Non-pigmented ciliary epithelial cell (primary cell): ENCODE measurements at regions not wholly inside any gene's neighbourhood (a gene's known extent, or its start where the extent isn't known, plus 50 kb on each side); places are given as distances from the start of the nearest gene placed in this dataset.

Experiments
- DNase-seq: peaks from one replicate; pipeline ENCODE4 v3.0.0-alpha.2; 2010; ENCODE audit warnings: low read depth

DNA sequence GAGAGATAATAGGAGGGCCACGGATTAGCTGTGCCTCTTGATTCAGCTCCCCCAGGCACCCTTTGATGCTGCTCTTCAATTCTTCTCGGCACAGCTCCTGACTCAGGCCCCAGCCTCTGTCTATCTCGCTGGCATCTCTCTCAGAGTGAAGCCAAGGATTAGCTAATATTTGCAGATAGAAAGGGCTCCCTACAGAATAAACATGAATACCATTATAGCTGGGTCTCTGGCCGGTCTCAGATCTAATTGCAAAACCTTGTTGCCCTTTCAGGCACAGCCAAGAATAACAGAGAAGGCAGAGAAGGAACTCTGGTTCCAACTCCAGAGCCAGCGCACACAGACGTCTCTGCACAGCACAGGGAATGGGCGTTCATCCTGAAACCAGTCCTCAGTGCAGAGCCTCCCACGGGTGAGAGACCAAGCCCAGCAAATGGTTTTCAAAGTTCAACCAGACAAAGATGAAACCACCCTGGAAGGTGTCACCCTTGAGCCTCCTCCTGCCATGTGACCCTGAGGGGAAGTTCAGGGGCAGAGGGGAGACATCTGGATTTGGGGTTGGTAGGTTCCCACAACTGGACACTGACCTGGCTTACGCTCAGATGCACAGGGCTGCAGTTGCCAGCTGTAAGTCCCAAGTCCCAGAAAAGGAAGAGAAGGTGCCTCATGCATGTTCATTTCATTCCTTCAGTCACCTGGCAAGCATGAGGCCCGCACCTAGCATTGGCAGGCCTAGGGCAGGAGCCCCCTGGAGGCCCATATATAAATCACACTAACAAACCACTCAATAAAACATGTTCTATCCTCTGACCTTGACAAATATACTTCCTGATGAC is 394.0 kb downstream of the NPHP4 start:
- no peak for DNase-seq

DNA sequence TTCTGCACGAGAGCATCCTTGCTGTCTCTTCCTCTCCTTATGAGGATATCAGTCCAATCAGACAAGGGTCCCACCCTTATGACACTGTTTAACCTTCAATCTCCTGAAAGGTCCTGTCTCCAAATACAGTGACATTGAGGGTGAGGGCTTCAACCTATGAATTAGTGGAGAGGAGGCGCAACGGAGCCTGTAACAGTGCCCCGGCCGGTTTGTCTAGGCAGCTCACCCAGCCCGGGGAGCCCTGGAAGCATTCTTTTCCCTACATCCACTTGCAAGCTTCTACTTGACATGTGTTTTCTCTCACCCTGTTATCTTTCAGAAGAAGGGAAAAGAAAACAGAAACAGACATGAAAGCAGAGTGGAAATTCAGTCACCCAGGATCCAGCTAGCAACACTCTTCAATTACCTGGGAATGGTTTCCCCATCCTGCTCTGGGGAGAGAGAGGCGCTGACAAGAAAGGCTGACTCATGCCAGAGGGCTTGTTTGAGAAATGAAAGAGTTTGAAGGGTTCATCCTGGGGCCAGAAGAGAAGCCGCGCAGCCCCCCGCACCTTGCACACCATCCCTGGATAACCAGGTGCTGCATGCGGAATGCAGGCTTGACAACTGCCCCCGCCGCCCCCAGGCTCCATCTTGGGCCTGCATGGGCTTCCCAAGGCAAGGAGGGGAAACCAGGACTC is 394.9 kb downstream of the NPHP4 start:
- no peak for DNase-seq

DNA sequence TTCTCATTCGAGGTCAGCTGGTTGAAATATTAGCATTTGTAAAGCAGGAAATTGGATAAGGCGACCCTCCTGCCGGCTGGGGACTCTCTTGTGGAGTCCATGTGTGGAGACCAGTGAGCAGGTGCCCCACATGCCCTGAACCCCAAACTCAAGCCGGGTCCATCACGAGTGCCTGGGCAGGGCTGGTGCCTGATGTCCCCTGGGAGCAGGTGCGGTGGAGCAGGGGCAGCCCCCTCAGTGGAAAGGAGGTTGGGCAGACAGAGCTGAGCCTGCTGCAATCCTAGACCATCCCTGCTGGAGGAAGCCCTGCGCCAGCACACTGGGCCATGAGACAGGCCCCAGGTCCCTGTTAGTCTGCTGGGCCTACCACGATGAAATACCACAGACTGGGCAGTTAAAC is 395.6 kb downstream of the NPHP4 start:
- no peak for DNase-seq

DNA sequence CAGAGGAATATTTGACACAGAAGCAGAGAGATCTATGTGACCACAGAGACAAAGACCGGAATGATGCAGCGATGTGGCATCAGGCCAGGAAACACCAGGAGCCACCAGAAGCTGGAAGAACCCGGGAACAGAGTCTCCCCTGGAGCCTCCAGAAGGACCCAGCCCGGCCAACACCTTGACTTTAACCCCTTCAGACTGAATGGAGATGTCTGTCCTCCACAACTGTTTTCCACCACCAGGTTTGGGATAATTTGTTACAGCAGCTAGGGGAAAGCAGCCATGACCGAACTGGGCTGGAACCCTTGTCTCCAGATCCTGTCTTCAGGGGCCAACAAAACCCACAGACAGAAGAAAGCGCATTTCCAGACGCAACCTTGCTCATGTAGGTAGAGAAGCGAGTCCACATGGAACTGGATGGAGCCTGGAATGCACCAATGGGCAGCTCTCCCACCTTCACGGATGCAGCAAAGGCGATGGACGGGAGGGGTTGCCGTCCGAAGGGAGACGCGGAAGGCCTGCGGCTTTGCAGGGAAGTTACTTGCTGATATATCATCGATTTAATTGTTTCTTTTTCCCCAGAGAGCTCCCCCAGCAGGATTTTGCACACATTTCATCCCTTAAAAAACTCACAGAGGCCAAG is 396.6 kb downstream of the NPHP4 start:
- no peak for DNase-seq

DNA sequence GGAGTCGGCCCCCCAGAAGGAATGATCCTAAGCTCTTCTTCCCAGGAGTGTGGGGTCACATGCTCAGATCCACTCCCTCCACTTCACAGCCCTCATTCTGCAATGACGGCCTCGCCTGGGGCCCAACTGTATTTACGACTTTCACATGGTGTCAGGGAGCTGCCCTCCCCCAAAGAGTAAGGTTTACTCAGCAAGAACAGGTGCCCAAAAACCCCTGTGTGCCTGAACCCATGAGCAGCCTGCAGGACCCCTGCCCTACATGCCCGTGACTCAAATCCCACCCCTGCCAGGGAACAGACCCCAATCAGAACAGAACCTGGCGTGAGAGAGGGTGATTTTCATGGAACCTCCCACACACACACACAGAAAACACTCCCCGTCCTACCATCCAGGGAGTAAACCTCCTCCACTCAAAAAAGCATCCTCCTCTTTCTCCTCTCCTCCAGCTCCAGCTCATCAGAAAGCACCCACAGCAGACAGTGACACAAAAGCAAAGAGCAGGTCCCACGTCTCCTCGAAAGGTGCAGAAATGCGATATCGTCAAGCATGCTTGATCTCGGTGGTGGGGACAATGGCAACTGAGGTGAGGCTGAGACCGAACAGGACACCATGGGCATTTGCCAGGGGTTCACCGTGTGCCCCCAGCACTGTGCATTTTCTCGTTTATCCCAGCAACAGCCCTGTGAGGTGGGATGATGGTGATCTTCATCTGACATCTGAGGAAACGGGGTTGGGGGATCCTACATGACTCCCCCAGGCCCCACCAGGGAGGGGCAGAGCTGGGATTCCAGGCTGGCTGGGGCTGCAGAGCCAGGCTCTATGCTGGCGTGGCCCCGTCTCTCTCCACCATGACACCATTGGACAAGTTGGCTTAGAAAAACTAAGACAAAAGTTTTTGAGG is 397.9 kb downstream of the NPHP4 start:
- no peak for DNase-seq

DNA sequence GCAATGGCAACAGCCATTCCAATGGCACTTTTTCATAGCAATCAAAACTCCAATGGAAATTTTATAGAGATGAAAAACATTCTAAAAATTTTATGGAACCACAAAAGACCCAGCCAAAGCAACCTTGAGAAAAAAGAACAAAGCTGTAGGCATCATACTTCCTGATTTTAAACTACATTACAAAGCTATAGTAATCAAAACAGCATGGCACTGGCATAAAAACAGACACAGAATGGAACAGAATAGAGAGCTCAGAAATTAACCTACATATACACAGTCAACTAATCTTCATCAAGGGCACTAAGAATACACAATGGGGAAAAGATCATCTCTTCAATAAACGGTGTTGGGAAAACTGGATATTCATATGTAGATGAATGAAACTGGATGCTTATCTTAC is 401.5 kb downstream of the NPHP4 start:
- DNase-seq, result no peak

DNA sequence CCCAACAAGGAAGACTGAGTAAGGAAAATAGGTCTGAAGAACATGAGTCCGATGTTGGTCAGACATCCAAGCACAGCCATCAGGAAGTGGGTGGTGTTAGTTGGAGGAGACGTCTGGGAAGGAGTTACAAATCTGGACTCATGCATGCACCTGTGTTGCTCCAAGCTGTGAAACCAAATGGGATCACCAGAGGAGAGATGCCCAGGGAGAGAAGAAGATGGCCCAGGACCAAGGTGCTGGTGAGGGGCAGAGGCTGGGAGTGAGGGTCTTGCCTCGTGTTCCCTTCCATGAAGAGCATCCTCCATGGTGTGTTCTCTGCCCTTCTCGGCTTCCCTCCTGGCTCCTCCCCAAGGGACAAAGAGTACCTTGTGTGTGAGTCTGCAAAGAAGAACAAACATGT is 405.6 kb downstream of the NPHP4 start:
- DNase-seq, result no peak

DNA sequence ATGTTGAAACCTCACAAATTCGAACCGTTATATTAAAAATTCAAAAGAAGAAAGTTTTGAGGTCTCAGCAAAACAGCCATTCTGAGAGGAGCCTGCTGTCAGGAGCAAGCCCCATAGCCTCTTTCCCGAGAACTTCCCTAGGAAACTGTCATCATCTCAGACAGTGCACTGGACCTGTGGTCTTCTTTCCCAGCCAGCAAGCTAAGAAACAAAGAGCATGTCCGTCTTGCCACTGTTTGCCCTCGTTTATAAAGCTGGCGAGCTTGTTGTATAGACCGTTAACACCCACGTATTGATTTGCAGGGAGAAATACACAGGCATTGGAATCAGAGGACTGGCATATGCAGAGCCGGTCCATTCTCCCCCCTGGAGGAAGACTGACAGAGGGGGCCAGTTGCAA is 407.0 kb downstream of the NPHP4 start:
- no peak for DNase-seq

DNA sequence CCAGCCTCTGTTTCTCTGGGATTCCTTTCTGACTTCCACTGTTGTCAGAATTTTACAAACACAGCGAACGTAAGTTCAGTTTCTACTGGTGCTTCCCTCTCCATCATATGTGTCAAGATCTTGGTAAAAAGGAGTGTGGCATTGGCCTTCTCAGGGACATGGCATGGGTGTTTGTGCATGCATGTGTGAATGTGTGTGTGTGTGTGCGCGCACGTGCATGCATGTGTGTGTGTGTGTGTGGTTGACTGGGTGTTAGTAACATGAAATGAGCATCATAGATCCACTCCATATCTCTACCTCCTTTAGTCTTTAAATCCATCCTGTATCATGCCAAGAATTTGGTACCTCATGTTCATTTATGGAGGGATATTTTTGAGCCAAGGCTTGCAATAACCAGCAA is 411.3 kb downstream of the NPHP4 start:
- no peak for DNase-seq

DNA sequence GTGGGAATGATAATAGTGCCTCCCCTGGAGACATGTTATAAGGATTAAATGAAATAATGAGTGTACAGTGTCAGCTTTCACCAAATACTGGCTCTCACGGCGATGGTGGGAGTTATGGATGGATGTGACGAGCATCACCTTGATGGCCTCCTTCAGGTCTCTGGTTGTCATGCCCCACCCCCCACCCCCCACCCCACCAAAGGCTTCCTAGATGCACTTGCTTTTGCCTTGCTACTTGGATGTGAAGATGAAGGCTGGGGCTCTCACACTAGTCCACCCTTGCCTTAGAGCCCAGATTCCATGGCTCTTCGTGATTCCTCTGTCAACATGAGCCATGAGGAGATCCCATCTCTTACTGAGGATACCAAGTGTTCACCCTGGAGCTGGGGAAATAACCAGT is 412.3 kb downstream of the NPHP4 start:
- DNase-seq, result no peak

DNA sequence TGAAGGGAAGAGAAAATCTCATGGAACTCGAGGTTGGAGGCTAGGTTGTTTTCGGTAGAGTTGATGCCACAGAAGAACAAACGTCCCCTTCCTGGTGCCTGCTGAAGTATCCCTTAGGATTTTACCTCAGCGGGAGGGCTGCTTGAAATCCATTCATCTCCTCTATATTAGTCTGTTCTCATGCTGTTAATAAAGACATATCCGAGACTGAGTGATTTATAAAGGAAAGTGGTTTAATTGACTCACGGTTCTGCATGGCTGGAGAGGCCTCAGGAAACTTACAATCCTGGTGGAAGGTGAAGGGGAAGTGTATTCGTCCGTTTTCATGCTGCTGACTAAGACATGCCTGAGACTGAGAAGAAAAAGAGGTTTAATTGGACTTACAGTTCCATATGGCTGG is 413.5 kb downstream of the NPHP4 start:
- DNase-seq, result no peak

DNA sequence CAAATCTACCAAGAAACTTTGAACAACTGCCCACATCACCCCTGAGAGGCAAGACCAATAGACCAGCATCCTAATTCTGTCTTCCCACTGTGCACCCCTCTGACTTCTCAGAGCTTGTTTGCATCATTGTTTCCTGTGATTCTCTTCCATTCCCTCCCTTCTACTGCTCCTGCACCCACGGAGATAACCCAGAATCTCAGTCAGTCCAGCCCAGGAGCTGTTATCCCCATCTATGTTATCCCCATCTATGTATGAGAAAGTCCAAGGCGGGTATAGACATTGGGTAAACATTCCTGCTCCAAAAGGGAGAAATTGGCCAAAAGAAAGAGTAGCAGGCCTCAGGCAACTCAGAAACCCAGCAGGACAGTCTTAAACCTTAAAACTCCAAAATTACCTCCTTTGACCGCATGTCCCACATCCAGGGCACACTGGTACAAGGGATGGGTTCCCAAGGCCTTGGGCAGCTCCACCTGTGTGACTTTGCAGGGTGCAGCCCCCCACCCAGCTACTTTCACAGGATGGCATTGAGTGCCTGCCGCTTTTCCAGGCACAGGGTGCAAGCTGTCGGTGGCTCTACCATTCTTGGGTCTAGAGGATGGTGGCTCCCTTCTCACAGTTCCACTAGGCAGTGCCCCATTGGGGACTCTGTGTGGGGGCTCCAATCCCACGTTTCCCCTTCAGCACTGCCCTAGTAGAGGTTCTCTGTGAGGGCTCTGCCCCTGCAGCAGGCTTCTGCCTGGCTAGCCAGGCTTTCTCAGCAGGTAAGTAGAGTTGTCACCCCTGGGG is 414.8 kb downstream of the NPHP4 start:
- DNase-seq, result no peak

DNA sequence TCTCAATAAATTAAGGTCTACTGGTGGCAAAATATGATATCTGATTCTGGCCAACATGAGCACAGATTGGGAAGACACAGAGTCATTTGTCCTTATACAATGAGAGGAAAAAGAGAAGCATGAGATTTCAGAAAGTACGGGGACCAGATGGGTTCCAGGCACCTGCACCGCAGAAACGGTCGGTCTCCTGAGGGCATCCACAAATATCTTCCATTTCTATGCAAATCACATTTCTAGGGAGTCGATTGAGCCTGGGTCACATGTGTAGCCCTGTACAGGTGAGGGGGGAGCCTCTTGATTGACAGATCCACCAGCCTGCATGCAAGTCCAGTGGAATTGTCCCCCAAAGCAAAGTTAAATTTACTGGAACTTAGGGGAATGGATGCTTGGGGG is 415.6 kb downstream of the NPHP4 start:
- no peak for DNase-seq

DNA sequence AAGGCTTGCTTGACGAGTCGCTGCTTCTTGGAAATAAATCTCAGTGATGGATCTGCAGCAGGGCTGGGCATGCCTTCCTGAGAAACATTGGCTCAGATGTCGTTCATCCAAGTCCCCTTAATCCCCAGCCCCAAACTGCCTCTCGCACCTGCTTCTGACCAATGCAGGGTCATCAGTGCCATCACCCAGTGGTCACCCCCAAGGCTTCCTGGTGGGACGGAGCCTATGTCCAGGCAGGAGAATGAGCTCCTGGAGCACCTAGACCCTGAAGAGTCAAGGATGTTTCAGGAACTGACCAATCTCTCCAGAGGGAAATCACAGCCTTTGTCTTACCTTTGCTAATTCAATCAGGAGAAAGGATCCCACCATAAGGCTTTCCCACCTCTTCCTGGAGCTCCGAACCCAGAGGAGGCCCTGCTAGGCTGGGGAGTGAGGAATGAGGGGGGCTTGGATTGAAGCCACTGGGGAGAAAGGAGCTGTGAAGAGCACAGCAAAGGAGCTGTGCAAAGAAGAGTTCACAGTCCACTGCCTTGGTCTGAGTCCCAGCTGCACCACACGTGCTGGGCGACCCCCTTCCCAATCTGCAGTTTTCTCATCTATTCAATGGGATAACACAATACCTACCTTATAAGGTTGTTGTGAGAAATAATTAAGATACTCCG is 416.1 kb downstream of the NPHP4 start:
- DNase-seq, result no peak

DNA sequence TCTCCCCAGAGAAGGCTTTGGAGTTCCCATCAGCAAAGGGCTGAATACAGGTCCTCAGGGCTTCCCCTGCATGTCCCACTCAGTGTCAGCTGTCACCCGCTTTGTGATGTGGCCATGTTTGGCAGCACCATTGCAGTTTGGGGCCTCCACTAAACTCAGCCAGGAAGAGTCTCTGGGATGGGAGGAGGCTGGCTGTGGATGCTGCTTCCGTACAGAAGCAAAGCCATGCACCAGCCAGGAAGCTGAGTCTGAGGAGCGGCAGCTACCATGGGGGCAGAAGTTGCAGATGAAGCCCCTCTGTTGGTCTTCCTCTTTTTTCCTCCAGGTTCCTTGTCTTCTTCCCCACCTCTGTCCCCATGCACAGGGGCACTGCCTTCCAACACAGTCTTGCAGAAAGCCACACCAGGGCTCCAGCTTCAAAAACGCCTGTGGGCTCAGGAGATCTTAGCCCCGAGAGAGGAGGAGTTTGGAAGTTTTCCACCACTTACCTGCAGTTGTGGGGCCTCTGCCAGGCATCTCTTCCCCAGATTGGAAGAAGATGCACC is 416.8 kb downstream of the NPHP4 start:
- no peak for DNase-seq

DNA sequence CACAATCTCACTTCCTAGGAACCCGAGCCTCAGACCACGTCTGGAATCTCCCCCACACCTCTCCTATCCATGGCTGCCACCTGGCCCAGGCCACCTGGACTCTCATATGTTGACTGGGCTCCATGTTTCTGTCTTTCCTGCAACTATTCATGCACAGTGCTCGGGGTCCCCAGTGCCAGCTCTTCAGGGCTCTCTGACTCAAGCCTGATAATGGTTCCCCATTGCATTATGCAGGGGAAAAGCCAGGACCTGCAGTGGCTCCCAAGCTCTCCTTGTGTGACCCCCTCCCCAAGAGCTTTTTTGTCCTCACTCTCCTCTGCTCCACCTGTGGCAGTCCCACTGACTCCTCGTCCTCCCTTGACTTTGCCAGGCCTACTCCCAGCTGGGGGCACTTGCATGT is 417.6 kb downstream of the NPHP4 start:
- no peak for DNase-seq

DNA sequence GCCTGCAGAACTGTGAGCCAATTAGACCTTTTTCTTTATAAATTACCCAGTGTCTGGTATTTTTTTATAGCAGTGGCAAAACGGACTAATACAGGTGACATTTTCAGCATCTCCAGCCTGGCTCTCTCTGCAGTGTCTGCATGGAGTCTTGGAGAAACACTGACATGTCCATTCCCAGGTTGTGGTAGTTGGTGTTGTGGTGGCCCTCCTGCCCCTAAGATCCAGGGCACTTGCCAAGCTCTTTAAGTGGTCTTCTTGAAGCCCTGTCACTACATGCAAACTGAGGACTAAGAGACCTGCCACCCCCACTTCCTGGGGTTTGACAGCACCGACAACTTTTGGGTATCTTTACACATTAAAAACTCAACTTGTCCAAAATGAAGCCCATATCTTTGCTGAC is 419.4 kb downstream of the NPHP4 start:
- no peak for DNase-seq

DNA sequence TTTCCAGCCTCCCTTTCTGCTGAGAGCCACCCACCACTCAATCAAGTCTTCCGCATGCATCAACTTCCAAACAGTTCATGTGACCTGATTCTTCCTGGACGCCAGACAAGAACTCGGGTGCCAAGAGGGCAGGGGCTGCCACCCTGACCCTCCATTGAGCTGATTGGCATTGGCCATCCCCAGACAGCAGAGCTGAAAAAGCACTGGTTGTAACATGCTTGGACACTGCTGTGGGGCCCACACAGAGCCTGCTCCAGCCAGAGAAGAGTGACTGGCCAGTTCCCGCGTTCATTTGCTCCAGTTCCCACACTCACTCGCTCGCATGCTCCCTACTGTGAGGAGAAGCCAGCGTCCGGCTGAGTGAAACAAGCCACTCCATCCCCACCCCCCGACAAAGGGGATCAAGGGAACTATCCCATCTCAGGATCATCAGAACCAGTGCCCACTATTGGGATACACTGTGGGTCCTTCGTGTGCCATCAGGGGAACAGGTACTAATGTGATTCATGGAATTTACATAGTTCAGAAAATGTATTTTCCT is 420.3 kb downstream of the NPHP4 start:
- no peak for DNase-seq

DNA sequence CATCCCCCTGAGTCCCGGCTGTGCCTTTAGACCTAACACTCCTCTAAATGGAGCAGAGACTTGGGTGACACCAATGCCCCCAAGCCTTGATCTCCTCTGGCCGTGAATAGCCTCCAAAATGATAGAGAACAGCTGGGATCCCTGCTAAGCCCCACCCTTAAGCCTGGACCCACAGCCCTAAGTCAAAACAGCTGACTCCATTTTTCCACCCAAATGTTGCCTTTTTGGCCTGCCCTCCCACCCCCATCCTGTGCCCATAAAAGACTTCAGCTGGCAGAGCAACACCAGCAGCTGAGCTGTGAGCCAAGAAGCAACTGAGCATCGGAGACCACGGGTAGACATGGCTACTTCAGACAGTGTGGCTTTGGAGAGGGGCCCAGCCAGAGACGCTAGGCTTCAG is 420.8 kb downstream of the NPHP4 start:
- DNase-seq, result no peak

DNA sequence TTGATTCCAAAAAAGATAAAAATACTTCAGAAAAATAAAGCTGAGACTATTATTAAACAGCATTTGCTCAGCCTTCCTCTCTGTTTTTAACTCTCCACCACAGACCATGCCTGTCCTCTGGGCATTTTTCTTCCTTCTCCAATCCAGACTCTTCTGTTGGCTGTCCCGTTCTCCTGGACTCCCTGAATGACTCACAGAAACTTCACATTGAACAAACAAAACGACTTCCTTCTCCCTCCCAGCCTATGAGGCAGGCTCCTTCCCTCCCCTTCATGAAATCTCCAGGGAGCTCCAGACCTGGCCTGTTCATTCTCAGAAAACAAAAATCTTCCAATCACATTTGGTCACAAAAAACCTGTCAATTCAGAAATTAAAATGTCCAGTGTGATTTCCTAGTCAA is 421.3 kb downstream of the NPHP4 start:
- no peak for DNase-seq
